ENCODE measurements at regions not wholly inside any gene's neighbourhood (a gene's known extent, or its start where the extent isn't known, plus 50 kb on each side); places are given as distances from the start of the nearest gene placed in this dataset.

GRCh38 chr10:8628351-8628750 is 573.9 kb downstream of the GATA3 start:
- TF ChIP-seq ZNF274 (IDR thresholded peaks at IDR 0.05; ENCODE audit: low read depth, low read length) (no peak), YY1 (IDR thresholded peaks at IDR 0.05; ENCODE audit: insufficient read depth, insufficient read length) (no peak), SUZ12 (IDR thresholded peaks at IDR 0.05; ENCODE audit: extremely low read depth, insufficient read depth, insufficient read length) (no peak)
